ENCODE measurements at regions not wholly inside any gene's neighbourhood (a gene's known extent, or its start where the extent isn't known, plus 50 kb on each side); places are given as distances from the start of the nearest gene placed in this dataset.
"Not testable (repeated sequence)": the region's sequence is repeated elsewhere in the genome, so short reads cannot be mapped to it uniquely, and the experiment has no call there.

DNA sequence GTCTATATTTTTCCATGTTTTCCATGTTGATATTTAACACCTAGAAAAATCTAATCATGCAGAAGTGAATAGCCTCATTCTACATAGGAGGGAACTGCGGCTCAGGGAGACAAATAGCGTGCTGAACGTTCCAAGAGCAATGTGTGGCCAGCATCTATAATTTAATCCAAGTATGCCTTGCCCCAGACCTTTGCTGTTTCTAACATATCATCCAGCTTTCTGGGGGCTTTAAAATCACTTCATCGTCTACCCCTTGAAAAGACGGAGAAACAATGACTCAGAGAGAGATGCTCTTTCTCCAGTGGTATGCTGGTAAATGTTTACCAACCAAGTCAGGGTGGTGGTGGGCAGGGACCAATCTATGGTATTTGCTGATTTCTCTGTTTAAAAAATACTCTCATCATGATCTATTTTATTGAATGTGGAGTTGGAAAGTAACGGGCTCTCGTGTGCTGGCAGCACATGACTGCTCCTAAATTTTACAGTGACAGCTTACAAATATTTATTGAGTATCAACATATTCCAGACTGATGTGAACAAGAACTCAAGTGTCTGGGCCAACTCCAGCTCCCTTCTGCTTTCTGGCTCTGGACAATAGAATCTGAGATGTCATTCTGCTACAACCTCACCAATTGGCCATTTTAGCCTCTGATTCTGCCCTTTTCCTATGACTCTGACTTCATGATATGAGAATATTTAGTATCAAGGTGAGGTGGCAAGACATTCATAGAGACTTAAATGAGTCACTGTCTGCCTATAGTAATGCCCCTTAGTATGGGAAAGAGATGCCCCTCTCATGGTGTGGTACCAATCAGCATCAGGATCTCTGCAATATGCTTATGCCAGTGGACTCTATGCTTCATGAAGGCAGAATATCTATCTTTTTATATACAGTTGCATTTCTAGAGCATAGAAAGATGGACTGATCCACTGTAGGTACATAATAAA, 407.4 kb upstream of the TNC start:
- DNase-seq (ENCODE audit: extremely low read depth in 1 of 2, low read depth in 1 of 2) = no peak

DNA sequence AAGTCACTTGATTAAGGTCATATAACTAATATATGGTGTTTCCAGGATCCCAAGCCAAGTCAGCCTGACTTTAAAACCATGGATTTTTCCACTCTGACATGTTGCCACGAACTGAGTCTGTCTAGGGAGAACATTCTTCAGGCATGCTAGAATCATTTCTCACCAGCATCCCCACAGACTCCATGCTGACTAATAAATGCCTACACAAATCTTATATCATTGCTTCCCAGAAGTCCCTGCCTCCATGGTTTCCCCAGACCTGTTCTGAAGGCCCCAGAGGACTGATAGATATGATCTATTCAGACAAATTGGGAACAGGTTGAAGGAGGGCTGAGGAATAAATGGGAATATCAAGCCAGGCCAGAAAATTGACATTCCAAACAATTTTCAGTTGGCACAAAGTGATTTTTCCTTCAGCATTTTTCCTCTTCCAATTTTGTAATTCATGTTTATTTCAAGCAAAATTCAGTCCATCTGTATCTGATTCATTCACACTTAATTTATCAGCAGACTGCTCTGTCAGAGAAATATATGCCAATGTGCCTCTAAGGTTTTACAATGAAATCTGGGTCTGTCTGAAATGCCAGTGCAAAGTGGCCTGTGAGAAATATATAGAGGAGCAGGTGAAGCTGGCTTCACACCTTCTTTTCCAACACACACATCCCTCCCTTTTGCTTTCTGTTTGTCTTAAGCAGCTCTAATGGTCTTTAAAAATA, 413.6 kb upstream of the TNC start:
- no peak for DNase-seq (ENCODE audit: extremely low read depth in 1 of 2, low read depth in 1 of 2)

DNA sequence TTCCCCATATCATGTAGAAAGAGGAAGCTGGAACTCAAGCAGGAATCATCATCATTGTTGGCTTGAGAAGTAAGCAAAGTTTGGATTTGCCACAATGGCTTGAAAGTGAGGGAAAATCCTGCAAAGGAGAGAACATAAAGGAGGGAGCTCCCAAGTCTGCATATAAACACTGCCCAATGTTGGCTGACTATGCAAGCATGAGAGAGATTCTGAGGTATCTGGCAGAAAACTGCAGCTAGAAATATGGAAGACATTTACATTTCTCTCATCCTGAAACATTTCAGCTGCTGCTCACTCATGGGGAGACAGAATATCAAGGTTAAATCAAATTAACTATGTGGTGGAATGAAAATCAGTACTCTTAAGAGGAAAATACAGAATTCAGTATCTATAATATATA, 415.6 kb upstream of the TNC start:
- DNase-seq (ENCODE audit: extremely low read depth in 1 of 2, low read depth in 1 of 2) = no peak

DNA sequence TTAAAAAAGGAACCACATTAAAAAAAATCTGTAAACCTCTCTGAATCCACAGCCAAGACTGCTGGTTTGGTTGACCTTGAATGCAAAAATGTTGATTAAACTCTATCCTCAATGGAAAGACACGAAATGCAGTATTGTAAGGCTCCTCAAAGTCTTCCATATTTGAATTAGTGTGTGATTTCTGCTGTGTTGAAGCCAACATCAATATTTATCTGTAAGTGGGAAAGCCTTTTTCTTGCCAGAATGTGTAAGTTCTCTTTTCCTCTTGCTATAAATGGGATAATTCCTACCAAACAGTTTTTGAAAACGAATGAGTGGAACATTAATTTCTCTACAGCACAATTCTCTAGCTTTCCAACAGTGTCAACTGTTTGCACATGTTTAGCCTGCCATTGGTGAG, 422.1 kb upstream of the TNC start:
- DNase-seq (ENCODE audit: extremely low read depth in 1 of 2, low read depth in 1 of 2) = no peak

DNA sequence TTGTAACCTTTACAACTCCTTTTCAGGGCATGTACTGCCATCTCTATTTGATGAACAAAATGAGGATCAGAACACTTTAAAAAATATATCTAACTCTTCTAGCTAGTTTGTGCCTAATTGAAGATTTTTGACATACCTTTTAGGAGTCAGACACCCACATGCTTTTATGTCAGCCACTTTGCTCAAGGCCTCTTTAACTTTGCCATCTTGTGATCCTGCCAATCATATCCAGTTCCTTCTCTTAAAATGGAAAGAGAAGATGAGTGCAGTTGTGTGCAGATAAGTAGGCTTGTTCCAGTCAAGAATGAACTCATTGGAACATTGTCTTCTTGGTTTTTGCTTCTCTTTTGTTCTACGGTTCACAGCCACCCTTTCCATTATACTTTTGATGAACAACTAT, 425.6 kb upstream of the TNC start:
- DNase-seq (ENCODE audit: extremely low read depth in 1 of 2, low read depth in 1 of 2) = no peak

DNA sequence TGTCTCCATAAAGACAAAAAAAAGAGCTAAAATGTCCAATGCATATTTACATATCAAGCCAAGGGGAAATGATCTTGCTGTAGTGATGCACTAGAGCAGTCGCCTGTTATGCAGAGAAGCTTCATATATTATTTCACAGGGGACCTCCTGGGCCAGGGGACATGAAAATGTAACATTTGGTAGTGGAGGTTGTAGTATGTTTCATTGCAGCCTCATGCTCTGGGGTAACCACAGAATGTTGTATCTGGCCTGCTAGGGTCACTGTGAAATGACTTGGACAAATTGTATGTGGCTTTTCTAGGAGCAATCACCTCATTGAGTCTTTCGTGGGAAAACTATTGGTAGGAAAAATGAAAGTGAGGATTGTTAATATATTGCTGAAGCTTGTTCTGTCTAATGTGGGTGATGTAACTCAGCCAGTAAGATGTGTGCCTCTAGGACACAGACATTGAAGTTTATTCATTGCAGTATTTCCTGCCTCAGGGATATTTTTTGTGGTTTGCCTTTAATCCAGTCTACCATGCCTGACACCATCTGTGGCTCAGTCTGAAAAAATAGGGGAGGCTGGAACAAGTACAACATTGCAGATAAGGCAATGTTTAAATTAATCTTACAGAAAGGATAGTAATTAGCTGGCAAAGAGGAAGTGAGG, 430.8 kb upstream of the TNC start:
- DNase-seq (ENCODE audit: extremely low read depth in 1 of 2, low read depth in 1 of 2) = no peak

DNA sequence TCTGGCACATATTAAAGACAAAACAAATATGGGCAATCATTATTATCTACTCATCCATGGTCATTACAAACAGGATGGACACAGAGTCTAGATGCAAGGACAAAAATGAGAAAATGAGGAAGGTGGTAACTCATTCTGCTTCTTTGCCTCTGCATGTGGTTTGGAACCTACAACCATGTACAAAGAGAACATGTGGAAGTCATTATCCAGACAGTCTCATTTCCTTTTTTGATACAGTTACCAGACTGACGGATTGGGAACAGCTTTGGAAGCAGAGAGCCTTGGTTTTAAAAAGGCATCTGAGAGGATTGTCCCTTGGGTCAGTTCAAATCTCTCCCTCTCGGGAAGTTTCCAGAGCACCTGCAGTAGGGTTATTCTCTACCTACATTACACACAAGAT, 433.4 kb upstream of the TNC start:
- DNase-seq (ENCODE audit: extremely low read depth in 1 of 2, low read depth in 1 of 2) = no peak

DNA sequence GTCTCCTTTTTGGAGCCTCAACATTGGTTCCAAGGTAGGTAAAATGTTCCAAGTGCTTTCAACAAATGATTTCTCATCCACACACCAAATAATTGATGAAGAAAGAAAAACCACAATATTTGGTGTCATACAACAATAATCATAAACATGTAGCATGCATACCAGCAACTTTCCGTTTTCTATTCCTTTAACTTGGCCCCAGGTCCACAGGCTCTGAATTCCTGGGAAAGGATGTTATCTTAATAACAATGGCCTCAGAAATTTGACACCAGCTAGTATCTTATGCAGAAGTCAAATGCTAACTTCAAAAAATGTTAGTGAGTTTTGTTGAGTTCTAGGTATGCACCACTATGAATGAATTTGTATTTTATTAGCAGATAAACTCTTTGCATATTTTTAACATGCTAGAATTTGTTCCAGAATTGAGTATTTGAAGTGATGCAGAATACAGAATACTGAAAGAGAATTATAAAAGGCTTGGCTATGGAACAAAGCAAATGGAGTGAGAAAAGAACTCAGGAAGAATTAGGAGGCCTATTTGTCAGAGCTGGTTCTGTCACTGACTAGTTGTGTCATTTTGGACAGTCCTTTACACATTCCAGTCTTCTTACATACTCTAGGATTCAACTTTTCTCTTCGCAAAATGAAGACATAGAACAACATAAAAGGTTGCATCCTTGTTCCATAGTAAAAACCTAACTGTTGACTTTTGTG, 435.3 kb upstream of the TNC start:
- DNase-seq (ENCODE audit: extremely low read depth in 1 of 2, low read depth in 1 of 2) = no peak

DNA sequence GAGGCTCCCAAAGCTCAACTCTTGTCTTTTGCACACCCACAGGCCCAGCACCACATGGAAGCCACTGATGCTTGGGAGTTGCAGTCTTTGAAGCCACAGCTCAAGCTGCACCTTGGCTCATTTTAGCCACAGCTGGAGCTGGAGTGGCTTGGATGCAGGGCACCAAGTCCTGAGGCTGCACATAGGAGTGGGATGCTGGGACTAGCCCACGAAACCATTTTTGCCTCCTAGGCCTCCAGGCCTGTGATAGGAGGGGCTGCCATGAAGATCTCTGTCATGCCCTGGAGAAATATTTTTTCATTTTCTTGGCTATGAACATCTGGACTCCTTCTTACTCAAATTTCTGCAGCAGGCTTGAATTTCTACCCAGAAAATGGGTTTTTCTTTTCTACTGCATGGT, 438.5 kb upstream of the TNC start:
- DNase-seq (ENCODE audit: extremely low read depth in 1 of 2, low read depth in 1 of 2) = no peak

DNA sequence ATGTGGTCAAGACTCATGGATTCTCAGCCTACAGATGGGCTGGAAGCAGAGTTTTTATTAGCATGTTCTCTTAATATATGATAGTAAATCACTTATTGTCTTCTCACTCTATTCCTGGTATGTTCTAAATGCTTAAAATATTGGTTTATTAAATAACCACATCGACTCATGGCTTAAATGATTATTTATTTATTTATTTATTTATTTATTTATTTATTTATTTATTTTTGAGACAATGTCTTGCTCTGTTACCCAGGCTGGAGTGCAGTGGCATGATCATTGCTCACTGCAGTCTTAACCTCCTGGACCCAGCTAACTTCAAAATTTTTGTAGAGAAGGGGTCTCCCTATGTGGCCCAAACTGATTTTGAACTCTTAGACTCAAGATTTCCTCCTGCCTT, 457.2 kb upstream of the TNC start:
- no peak for DNase-seq (ENCODE audit: extremely low read depth in 1 of 2, low read depth in 1 of 2)

DNA sequence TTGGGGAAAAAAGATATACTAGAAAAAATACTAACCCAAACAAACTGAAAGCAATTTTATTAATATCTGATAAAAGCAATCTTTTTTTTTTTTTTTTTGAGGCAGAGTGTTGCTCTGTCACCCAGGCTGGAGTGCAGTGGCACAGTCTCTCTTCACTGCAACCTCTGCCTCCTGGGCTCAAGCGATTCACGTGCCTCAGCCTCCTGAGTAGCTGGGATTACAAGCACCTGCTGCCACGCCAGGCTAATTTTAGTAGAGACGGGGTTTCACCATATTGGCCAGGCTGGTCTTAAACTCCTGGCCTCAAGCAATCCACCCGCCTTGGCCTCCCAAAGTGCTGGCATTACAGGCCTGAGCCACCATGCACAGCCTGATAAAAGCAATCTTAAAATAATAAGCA, 467.5 kb upstream of the TNC start:
- DNase-seq (ENCODE audit: extremely low read depth in 1 of 2, low read depth in 1 of 2) = not testable (repeated sequence)

DNA sequence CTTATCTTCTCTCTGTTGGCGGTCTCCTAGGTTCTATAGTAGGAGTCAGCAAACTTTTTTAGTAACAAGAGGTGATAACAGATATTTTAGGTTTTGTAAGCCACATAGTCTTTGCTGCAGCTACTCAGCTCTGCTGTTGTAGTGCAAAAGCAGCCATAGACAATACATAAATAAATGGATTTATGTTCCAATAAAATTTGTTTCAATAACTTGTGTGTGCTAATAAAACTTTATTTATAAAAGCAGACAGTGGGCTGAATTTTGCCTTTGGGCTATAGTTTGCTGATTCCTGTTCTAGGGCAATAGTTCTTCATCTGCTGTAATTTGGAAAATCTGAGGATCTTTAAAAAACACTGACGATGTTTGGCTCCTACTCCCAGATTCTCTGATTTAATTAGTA, 469.4 kb upstream of the TNC start:
- no peak for DNase-seq (ENCODE audit: extremely low read depth in 1 of 2, low read depth in 1 of 2)

DNA sequence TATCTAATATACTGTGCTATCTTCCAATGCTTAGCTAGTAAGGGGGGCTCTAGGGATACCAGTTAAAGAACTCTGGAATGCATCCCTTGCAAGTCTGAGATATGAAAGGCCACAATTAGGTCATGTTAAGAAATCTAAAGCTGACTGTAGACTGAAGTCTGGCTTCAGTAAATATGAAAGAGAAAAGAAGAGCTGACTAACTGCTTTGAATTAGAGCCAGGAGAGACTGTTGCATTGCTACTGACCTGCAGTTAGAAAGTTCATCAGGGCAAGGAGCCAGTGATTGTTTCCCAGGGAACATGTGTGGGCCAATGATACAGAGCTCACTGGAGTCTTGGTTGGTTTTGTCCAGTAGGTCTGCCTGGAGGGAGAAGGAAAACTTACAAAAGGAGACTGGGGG, 472.1 kb upstream of the TNC start:
- DNase-seq (ENCODE audit: extremely low read depth in 1 of 2, low read depth in 1 of 2) = no peak

DNA sequence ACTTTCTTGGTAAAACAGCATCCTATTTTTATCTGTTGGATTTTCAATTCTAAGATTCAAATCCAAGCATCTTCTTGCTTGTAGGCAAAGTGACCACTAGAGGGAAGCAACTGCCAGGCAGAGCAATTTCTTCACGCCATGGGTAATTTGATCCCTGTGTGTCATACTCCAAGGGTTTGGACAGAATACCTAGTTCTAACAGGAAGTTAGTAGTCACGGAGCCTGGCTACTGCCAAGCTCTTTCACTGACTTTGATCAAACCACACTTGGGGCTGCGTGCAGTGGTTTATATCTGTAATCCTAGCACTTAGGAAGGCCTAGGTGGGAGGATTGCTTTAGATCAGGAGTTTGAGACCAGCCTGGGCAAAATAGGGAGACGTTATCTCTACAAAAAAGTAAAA, 473.6 kb upstream of the TNC start:
- no peak for DNase-seq (ENCODE audit: extremely low read depth in 1 of 2, low read depth in 1 of 2)

DNA sequence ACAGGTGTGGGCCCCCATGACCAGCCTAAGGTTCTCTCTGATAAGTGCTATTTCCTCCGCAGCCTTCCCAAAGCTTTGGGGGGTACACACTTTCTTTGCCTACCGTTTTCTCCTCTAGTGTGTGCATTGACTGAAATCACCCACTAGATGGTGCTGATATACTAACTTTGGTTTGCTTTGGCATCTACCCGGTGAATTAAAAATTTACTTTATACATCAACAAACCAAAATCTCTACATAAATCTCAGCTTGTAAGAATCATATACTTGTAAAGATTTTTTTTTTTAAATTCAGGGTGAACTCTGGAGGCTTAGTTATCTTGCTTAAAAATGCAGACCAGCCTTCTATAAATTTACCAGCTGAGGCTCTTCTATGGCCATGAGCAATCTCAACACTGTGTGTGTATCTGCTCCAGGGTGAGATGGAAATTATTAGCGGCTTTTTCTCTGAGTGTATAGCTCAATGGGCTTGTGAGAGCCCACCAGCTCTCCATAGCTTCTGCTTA, 475.7 kb upstream of the TNC start:
- no peak for DNase-seq (ENCODE audit: extremely low read depth in 1 of 2, low read depth in 1 of 2)

DNA sequence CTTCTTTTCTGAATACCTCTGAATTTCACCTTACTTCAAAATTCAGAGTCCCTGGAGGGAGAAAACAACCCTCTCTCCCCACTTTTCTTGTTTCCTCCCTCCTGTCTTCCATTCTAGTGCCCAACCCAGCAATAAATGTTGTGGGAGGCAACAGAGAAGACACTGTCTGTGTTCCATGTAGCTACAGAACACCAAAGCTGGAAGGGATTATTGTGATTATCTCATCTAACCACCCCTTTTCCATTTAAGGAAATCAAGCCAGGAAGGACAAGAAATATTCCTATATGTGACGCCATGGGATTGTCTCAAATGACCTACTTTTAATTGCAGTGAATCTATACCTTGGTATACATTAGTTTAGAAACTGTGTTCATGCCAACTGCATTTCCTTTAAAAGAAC, 476.6 kb upstream of the TNC start:
- DNase-seq (ENCODE audit: extremely low read depth in 1 of 2, low read depth in 1 of 2) = no peak

DNA sequence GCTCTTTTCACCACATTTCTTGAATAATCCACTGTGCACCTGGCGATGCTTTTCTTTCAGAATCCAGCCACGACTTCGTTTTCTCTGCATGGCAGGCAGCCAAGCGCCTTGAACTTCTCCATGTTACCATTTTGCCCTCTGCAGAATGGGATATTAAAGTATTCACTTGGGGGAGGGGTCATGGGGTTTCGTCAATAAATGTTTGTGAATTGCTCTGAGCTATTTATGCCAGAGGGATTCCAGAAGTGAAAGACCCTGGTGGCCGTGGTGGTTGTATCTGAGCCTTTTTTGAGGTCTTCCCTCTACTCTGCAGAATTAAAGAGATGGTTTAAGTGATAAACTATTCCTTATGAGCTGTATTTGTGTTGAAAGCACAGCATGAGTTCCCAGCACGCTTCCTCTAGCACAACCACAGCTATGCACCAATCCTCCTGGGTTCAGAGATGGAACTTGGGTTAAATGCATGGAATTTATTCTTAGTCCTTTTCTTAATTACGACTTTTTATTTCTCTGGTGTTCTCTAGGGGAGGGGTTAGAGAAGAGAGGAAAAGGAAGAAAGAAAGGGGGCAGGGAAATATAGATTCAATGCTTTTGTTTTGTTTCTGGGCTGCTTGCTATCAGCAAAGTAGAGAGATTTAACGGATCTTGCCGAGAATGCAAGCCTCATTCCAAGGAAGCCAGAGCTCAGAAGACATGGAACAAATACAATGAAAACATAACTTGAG, 478.2 kb upstream of the TNC start:
- no peak for DNase-seq (ENCODE audit: extremely low read depth in 1 of 2, low read depth in 1 of 2)

DNA sequence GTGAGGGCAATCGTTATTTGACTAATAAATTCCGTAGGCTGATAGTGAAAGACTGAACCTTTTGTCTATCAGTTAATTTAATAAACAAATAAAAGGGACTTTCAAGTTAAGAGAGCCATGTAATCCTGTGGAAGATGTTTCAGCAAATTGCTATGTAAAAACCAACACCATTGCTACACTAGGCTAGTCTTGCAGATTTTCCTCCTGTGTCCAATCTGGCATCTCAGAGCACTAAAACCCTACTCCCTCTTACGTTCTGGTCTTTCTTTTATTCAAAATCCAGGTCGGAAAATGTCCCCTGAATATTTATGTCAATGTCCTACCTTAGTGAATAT, 478.8 kb upstream of the TNC start:
- DNase-seq (ENCODE audit: extremely low read depth in 1 of 2, low read depth in 1 of 2) = no peak

DNA sequence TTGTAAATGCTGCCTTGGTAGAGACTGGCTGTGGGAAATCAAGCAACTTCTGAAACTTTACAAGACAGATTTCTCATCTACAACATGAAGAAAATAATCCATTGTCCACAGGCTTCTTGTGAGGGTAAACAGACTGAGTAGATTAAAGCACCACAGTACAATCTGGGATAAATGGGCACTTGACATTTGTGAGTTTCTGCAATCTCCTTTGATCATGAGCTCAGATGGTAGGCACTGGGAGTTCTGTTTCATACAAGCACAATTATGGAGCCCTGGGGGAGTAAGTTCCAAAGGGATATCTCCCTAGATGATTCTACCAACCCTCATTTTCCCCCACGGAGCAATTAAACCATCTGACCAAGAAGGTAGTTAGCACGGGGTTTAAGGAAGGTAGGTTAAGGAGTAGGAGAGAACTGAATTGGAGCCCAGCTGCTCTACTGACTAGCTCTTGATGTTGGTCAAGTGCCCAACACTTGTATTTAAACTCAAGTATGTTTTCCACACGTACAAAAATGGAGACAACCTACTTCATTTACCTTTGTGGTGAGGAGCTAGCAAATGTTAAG, 479.5 kb upstream of the TNC start:
- no peak for DNase-seq (ENCODE audit: extremely low read depth in 1 of 2, low read depth in 1 of 2)

DNA sequence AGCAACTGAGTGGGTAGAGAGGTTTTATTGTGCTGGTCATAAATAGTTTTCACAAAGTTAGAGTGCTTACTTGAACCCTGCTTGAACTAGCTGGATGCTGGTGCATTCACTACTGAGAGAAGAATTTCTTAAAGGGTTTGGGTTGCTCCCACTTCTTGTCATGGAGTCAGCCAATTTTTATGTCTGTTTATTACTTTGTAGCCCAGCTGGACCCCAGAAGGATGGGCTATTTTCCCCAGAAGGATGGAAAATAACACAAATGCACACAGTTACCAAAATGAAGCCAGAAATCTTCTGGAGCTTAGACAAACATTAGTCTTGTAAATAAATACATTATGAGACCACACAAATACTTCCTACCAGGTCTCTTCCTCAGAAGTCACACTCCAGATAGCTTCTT, 480.8 kb upstream of the TNC start:
- DNase-seq (ENCODE audit: extremely low read depth in 1 of 2, low read depth in 1 of 2) = no peak

All from stimulated activated CD8-positive, alpha-beta memory T cell treated with anti-CD3 and anti-CD28 coated beads, Interleukin-7, amount 100 ng/mL, for 48 hours (primary cell).